ENCODE measurements at regions not wholly inside any gene's neighbourhood (a gene's known extent, or its start where the extent isn't known, plus 50 kb on each side); places are given as distances from the start of the nearest gene placed in this dataset.

DNA sequence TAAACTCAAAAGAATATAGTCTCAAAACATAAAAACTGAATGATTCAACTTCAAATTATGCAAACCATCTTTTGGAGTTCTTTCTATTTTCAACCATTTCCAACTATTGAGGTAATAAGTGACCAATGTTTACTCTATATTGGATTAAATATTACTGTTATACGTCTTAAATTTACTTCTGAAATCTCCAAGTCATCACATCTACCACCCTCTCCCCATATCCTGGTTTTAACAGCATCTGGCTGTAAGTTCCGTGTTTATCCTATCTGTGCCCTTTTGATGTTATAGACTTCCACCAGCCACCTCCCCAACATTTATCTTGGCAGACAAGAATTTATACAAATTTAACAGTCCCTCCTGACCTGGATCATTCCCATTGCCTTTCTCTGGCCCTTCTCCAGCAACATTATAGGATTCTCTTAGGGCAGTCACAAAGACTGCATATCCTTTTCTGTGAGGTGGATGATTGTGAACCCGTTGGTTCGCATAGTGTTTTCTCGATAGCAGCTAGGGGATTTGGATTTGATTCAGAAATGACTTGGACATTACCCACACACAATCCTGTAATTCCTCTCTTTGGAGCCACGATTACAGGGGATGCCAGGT, 313.4 kb upstream of the FMN2 start:
- DNase-seq (ENCODE audit: extremely low read depth, low read depth, low spot score) = no peak

DNA sequence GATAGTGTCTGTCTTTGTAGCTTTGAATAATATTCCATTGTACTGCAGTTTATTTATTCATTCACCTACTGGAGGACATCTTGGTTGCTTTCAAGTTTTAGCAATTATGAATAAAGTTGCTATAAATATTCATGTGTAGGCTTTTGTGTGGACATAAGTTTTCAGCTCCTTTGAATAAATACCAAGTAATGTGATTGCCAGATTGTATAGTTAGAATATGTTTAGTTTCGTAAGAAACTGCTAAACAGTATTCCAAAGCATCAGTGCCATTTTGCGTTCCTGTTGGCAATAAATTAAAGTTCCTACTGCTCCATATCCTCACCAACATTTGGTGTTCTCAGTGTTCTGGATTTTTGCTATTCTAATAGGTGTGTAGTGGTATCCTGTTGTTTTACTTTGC, 311.7 kb upstream of the FMN2 start:
- no peak for DNase-seq (ENCODE audit: extremely low read depth, low read depth, low spot score)

DNA sequence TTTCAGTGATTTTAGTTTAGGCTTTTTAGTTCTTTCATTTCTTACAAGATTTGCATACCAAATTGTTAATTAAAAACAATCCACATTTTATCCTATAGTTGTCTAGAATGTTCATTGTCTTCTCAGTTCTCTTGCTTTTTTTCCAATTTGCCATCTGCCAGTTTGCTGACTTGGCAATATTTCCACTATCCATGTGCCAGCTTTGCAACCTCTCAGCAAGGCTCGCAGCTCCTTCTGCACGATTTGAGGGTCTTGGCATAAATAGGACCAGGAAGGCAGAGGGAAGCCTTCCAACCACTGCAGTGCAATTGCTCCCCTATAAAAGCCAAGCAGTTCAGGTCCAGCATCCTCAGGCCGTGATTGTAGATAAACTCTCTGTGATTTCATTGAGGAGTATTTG, 306.8 kb upstream of the FMN2 start:
- no peak for DNase-seq (ENCODE audit: extremely low read depth, low read depth, low spot score)

DNA sequence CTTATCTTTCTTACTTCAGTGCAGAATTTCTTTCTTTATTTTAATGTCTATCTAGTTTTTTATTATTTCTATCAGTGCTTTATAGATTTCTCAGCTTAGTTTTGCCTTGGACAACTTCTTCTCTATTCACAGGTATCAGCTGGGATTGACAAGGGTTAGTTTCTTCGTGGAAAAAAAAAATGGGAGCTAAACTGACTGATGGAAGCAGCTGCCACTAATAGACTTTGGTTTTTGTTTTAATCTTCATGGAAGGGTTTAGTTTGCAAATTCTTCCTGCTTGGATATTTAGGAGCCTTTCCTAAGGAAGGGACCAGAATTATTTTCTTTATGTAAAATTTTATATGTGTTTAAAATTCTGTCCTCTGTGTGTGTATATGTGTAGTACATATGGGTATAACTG, 306.1 kb upstream of the FMN2 start:
- no peak for DNase-seq (ENCODE audit: extremely low read depth, low read depth, low spot score)

DNA sequence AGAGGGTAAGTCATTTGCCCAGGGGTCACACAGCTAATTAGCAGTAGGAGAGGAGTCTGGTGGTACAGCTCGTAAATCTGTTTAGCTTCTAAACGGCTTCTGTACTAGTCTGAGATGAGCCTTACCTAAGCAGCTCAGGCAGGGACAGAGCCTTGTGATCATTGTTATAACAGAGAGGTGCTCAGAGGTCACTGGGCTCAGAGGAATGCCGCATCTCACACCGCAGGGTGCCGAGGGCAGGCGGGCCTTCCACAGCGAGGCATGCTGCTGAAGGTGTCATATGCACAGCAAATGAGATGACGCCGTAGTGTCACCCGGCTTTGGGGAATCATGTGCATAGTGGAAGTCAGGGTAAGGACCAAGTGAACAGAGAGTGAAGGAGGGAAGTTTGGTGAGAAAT, 305.2 kb upstream of the FMN2 start:
- no peak for DNase-seq (ENCODE audit: extremely low read depth, low read depth, low spot score)

DNA sequence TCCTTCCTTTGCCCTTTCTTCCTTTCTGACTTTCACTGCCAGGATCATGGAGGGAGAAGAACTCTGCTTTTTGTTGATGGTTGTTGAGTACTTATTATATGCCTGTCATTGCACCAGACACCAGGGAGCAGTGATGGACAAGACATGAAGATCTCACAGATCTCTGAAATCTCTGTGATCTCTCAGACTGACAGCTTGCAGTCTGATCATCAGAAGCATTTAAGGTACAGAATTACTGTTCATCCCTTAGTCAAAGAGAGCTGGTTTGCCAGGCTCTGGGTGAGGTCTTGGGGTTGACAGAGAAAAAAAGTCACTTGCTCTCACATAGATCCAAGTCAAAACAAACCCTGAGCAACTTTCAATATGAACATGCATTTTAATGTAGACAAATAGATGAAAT, 299.5 kb upstream of the FMN2 start:
- DNase-seq (ENCODE audit: extremely low read depth, low read depth, low spot score) = no peak

DNA sequence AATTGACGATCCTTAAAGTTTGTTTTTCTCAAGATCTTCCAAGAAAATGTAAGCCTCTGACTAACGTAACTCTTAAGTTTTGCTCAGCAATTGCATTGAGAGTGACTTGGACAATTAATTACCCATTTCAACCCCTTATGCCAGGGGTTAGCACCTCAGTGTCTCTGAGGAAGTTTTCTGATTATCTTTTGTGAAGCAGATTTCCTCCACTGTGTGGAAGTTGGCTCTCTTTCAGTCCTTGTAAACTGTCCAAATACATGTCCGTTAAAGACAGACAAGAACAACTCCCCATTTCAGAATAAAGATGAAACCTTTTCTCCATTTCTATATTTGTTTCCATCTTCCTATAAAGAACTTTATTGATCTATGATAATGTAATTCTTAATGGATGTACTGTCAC, 296.4 kb upstream of the FMN2 start:
- DNase-seq (ENCODE audit: extremely low read depth, low read depth, low spot score) = no peak

DNA sequence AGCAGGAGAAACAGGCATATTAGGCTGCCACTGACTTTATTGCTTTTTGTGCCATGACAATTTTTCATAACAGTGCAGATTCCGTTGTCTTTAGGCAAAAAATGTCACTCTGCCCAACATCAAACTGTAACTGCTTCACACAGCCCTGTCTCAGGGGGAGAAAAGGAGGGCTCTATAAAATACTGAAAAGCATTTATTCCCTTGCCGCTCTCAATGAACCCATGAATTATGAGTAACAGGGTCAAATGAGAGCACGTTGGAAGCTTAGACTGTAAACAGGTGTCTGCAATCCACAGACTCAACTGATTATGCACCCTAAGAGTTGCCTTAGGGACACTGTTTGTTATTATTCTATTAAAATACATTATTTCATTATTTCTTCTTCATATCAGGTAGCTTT, 292.1 kb upstream of the FMN2 start:
- no peak for DNase-seq (ENCODE audit: extremely low read depth, low read depth, low spot score)

DNA sequence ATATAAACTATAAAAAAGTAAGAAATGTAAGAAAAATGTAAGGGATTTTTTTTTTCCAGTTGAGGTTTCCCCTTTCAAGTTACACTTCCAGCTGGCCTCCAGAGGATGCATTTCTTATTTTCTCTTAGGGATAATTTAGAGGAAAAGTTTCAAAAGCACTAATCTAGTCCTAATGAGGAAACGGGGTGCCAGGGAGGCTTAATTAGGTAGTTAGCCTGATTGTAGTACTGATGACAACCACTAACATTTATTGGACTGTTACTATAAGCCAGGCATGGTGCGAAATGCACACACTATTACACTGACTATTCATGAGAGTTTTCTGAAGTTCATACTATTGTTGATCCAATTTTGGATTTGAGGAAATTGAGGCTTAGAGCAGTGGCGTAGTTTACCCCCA, 290.8 kb upstream of the FMN2 start:
- no peak for DNase-seq (ENCODE audit: extremely low read depth, low read depth, low spot score)

DNA sequence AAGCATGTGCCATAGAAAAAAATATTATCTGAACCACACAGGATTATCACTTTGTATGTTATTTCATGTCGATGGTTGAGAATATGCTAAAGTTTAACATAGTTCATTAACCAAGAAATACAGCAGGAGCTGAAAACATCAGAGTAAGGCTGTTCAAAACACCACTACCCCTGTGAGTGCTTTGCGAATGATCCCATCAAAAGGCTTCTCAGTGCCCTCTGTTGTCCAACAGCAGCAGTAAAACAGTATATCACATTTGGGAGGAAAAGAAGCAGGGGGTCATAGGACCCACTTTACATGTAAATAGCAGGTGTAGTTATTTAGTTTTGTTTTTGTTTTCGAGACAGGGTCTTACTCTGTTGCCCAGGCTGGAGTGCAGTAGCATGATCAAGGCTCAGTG, 289.4 kb upstream of the FMN2 start:
- DNase-seq (ENCODE audit: extremely low read depth, low read depth, low spot score) = no peak

DNA sequence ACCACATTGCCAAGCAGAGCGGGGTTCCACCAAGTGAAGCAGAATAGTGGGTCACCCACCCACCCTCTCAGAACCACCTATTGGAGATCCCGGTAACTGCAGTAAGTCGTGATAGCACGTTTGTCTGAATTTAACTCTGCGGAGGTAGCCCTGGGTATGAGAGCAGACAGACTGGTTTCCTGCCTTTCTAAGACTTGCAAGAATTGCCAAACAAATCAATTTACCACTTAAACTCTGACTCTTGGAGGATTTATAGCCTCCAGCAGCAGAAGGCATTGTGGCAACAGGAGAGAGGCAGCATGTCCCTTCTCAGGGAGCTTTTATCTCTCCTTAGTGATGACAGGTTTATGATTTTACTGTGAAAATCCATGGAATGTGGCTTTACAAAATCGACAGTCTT, 287.9 kb upstream of the FMN2 start:
- DNase-seq (ENCODE audit: extremely low read depth, low read depth, low spot score) = no peak

DNA sequence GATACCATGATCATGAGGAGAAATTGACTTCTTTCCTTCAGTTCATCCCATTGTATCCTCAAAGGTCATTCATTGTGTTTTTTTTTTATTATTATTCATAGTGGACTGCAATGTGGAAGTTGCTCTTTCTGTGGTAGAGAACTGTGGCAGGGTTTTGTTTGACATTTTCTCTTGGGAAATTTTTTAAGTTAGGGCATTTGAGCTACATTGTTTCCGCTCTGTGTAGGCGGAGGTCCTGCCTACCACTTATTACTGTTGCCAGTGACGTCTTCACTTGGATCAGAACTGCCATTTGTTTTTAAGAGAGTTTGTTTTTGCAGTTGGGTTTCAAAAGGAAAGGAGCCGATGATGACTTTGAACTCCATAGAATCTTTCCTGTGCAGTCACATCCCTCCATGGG, 287.4 kb upstream of the FMN2 start:
- no peak for DNase-seq (ENCODE audit: extremely low read depth, low read depth, low spot score)

DNA sequence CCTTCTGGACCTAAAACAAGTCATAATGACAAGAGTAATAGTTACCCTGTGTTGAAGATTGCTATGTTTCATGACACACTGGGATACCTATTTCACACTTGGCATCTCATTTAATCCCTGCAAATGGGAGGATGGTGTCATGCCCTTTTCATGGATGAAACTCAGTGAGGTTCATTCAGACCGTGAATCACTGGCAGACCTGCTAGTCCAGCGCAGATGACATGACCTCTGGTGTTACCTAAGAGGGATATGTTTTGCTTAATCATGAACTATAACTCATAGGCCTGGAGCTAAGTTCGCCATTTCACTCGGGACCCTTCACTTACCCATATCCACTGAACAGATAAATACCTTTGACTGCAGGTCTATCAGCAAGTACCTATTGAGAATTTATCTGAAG, 286.6 kb upstream of the FMN2 start:
- DNase-seq (ENCODE audit: extremely low read depth, low read depth, low spot score) = no peak

DNA sequence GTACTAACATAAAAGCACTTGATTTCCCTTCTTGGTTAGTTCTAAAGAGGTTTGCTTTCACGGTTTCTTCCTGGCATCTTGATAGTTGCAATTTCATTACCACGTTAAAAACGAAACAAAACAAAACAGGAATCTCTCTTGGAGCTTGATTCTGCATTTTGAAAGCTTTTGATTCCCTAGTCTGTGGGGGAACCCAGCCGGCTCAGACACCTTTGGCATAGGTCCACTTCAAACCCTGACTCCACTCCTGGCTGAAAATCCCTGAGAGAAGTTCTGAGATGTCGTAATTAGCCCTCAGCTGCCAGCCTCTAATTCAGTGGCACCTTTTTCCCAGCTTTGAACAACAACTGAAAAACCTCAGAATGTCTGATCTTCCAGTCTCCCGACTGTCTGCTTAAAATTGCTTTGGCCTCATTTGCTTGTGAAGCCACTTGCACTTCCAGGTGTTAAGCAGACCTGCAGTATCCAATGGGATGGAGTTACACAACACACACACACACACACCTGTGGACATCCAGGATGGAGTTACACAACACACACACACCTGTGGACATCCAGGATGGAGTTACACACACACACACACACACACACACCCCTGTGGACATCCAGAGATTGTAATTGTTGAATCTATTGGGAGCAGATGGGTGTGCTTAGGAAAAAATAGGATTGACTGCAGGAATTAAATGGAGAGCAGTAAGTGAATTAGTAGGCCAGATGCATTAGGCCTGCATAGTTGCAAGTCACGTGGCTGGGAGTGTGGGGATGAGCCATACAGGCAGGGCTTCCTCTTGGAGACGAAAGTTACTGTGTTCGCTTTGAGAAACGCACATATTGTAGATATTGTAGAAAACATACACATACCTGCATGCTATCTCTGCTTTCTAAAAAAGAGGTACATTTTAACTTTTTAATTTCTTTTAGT, 285.6 kb upstream of the FMN2 start:
- no peak for DNase-seq (ENCODE audit: extremely low read depth, low read depth, low spot score)

DNA sequence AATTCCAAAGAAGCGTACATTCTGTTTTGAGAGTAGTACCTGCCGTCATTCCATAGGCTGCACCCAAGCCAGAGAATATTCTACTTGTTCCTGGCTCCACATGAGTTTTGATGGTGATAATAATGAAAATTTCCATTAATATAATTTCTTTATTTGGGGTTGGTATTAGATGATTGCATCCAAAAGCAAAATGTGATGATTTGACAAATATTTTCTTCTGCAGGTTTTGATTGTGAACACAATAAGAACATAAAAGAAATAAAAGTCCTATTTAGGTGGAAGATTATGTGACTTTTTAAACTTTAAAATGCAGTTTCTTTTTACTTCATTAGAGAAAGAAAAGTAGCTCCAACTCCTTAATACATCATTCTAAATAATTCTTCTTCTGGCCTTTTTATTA, 284.8 kb upstream of the FMN2 start:
- no peak for DNase-seq (ENCODE audit: extremely low read depth, low read depth, low spot score)

DNA sequence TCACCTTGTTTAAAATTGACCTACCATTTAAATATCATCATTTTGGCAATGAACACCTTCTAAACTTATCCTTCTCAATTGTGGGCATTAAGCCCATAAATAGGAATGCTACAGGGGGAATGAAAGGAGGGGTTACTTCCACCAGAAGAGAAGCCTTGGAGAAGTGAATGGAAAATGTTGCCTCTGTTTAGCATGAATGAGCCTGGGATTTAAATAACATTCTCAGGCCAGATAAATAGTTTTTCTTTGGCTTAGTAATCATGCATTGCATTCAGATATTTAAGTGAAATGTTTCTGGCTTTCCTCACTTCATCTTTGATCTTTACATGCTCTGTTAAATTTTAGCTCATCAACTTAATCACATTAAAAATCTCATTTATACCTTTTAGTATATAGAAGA, 284.3 kb upstream of the FMN2 start:
- no peak for DNase-seq (ENCODE audit: extremely low read depth, low read depth, low spot score)

DNA sequence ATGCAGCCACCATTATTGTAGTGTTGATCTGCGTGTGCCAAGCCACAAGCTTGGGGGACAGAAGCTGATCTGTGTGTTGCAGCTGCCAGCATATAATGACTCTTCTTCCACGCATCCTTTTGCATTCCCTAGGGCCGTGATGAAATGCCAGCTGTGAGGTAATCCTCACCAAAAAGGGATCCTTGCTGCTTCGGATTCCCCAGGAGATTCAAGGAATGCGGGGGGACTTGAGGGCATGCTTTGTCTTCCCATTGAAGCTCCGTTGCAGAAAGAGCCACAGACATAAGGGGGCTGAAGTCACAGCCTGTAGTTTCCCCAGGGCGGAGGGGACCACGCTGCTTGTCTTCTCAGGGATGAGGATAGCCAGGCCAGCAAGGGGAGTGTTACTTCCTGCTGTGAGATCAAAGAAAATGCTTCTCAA, 281.6 kb upstream of the FMN2 start:
- no peak for DNase-seq (ENCODE audit: extremely low read depth, low read depth, low spot score)

DNA sequence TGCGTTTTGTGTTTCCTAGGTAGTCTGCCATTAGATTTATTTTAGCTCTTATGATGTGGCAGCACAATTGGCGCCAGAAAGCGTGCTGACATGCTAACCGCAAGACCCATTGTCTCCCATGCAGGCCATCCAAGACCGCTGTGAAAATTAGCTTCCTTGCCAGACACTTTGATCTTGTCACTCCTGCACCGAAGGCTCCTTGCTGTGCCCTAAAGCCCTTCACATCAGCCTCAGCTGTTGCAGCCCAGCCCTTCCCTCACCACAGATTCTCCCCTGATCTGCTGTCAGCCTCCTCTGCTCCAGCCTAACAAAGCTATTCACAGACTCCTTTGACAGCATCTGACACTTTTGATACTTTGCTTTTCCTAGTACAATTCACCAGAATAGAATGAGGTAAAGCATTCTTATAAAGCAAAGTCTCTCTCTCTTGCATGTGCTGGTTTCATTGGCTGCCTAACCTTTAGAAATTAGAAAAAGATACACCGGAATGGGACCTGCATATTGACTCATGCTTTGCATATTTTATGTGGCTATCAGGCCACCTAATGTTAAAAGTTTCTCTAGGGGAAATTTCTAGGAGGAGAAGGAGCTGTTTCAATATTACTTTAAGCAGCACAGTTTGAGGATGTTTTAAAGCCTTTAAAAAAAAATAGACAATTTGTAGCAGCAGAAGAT, 280.3 kb upstream of the FMN2 start:
- no peak for DNase-seq (ENCODE audit: extremely low read depth, low read depth, low spot score)

DNA sequence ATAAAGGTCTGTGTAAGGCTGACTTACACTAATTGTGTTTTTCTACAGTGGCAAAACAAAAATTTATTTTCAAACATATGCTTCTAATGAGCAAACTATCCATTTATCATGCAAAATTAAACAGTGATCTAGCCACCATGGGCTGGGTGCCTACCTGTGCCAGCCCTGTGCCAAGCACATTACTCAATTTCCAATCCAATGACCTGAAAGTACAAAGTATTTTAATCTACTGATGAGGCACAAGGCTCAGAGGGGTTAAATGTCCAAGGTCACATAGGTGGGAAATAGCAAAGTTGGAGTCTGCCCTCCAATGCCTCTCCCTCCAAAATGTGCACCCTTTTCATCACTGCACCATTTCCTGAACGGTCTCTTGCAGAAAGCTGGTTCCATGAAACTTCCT, 279.1 kb upstream of the FMN2 start:
- DNase-seq (ENCODE audit: extremely low read depth, low read depth, low spot score) = no peak

DNA sequence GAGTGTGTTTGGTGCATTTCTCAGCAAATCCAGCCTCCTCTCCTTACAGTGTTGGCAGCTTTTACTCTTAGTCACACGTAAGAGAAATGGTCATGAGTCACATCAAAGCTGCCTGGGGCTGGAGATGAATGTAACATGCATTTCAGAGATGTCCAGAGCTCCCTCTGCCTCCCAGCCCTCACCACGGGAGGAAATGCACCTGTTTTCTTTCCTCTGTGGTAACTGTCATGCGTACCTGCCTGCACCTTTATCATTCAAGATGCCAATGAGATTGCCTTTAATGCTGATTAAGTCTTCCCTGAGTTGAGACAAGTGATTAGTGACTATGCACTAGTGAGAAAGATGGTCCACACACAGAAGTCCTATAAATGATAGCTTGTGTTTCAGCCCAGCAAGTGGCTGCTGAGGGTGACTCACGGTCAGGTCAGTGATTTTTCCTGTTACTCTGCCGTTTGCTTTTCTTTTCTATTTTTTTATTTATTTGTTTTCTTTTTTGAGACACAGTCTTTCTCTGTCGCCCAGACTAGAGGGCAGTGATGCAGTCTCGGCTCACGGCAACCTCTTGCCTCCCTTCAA, 277.3 kb upstream of the FMN2 start:
- DNase-seq (ENCODE audit: extremely low read depth, low read depth, low spot score) = no peak

DNA sequence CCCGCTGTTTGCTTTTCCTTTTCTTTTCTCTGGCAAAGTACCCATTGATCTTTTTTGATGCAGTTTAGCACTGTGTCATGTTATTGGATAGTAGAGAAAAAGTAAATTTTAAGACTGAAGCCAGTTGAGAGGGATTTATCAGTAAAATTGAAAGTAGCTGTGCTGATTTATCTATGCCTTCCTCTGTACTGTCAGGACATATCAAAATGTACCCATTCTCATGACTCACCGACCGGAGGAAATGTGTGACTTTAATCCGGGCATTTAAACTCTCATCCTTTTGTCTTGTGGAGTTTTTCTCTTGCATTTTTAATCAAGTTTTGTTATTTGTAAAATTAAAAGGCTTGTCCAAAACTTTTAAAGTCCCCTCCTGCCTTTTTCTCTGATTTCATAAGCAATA, 276.6 kb upstream of the FMN2 start:
- no peak for DNase-seq (ENCODE audit: extremely low read depth, low read depth, low spot score)
